ENCODE measurements at regions not wholly inside any gene's neighbourhood (a gene's known extent, or its start where the extent isn't known, plus 50 kb on each side); places are given as distances from the start of the nearest gene placed in this dataset.
"Not testable (repeated sequence)": the region's sequence is repeated elsewhere in the genome, so short reads cannot be mapped to it uniquely, and the experiment has no call there.

DNA sequence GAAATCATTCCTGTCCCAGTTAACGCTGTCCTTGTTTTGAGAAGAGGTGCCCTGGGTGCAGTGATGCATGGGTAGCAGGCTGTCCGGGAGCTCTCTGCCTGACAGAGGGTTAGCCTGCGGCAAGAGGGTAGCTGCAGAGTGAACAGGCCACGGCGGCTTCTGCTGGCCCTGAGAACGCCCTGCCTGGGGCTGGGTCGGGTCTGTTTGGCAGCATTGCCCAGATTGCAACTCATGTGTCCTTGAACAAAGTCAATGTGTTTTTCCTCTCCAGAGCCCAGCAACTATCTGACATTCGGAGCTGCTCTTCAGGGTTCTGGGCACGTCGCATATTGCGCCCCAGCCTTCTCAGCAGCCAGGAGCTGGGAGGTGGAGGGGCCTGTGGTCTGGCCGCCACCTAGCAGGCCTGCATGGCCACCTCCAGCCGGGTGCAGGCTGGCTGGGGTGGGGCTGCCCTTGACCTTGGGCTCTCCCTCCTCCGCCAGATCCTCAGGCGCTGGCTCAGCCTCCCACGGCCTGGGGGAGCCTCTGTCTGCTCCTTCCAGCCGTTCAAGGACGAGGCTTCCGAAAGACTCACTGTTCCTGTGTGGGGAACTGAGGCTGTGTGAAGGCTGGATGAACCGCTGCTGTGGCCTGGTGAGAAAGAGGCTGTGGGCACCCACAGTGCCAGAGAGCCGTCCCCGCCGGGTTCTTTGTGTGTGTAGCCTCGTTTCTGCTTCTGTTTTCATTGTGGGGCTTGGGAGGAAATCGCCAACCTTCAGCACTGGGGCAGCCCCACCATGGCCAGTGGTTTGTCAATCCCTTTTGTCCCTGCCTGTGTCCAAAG, 146.7 kb downstream of the NPIPB11 start:
- H3K4me3 ChIP-seq (replicated peaks; ENCODE audit: low read depth, low read length); H3K27me3 ChIP-seq (replicated peaks; ENCODE audit: control insufficient read depth, insufficient read depth, low read length); DNase-seq (ENCODE audit: extremely low read depth, insufficient read length); H3K36me3 ChIP-seq (ENCODE audit: control insufficient read depth, insufficient read depth, low read length): not testable (repeated sequence)

DNA sequence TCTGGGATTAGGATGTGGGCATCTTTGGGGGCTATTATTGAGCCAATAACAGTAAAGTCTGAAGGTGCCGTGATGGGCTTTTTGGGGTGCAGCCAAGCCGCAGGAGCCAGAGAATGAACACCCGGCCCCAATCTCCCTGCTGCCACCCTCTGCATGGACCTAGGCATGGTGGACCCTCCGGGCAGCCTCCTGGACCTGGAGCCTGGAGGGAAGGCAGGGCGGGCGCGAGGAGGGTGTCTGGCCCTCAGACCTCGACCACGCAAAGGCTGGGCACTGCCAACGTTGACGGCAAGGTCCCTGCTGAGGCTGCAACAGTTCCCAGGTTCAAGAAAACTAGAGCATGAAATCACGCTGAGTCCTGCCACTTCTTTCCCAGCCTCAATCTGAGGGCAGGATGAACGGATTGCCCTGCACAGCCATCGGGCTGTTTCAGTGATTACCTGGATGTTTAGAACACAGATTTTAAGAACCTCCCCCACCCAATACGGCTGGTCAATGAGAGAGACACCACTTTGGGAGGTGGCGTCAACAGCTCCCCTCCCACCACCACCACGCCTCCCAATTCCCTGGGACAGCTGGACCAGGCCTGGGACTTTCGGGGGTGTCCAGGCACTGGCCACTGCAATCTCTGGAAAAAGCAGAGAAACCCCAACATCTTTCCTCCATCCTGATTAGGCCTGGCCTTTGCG, 147.4 kb downstream of the NPIPB11 start:
- DNase-seq (ENCODE audit: extremely low read depth, insufficient read length); H3K27me3 ChIP-seq (replicated peaks; ENCODE audit: control insufficient read depth, insufficient read depth, low read length); H3K4me3 ChIP-seq (replicated peaks; ENCODE audit: low read depth, low read length); H3K36me3 ChIP-seq (ENCODE audit: control insufficient read depth, insufficient read depth, low read length): not testable (repeated sequence)

DNA sequence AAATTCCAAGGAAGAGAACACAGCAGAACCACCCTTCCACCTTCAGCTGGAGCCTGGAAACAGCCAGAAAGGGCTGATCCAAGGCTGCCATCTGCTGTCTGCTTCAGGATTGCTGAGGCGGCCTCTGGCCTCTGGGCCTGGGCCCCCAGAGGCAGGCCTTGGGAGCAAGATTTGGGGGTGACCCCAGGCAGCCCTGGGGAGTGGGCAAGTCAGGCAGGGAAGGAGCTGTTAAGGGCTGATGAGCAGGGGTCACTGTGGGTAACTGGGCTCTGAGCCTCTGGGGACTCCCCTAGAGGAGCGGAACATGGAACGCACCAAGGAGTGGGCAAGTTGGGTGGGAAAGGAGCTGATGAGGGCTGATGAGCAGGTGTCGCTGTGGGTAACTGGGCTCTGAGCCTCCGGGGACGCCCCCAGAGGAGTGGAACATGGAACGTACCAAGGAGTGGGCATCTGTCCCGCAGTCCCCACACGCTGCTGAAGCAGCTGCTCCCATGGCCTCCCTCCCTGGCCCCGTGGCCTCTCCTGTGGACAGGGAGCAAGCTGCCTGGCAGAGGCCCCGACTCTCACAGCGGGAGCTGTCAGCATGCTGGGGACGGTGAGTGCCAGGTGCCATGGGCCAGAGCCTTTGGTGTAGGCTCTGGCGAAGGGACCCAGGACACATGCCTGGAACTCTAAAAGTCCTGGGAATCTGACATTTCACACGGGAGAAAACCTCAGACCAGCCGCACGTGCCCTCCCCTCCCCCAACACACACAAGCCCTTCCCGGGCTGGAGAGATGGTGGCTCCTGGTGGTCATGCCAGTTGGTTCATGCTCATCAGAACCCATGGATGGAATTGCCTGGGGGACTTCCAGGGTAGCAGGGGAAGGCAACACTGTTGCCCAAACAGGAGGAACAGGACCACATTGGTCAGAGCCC, 148.8 kb downstream of the NPIPB11 start:
- not testable (repeated sequence) for H3K4me3 ChIP-seq (replicated peaks; ENCODE audit: low read depth, low read length); DNase-seq (ENCODE audit: extremely low read depth, insufficient read length); H3K27me3 ChIP-seq (replicated peaks; ENCODE audit: control insufficient read depth, insufficient read depth, low read length); H3K36me3 ChIP-seq (ENCODE audit: control insufficient read depth, insufficient read depth, low read length)

- no peaks in the 10 kb centered on the region for H3K27me3 ChIP-seq (replicated peaks; ENCODE audit: control insufficient read depth, insufficient read depth, low read length)
- DNase-seq (ENCODE audit: extremely low read depth, insufficient read length) = no peak
- TF ChIP-seq, protein P1, sequence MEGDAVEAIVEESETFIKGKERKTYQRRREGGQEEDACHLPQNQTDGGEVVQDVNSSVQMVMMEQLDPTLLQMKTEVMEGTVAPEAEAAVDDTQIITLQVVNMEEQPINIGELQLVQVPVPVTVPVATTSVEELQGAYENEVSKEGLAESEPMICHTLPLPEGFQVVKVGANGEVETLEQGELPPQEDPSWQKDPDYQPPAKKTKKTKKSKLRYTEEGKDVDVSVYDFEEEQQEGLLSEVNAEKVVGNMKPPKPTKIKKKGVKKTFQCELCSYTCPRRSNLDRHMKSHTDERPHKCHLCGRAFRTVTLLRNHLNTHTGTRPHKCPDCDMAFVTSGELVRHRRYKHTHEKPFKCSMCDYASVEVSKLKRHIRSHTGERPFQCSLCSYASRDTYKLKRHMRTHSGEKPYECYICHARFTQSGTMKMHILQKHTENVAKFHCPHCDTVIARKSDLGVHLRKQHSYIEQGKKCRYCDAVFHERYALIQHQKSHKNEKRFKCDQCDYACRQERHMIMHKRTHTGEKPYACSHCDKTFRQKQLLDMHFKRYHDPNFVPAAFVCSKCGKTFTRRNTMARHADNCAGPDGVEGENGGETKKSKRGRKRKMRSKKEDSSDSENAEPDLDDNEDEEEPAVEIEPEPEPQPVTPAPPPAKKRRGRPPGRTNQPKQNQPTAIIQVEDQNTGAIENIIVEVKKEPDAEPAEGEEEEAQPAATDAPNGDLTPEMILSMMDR (IDR thresholded peaks at IDR 0.05; ENCODE audit: insufficient read depth, low read length, poor library complexity, severe bottlenecking) = no peak
These were observed 150.0 kb downstream of the NPIPB11 start for GRCh38 chr16:29256501-29256981.

DNA sequence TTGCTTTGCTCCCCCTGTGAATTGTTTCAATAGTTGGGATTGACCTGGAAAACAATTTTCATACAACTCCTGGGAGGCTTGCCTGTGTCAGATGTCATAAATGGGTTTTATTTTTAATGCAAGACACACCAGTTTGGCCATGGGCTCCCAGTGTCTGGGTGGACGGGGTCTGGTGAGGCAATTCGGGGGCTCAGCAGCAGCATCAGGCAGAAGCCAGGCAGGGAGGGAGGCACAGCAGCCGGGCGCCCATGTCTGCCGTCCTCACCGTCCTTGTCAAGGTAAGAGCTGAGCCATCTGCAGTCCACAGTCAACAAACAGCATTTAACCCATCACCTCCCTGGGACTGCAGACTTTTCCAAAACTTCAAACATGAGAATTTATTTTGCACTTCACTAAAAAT, 150.6 kb downstream of the NPIPB11 start:
- not testable (repeated sequence) for H3K36me3 ChIP-seq (ENCODE audit: control insufficient read depth, insufficient read depth, low read length); H3K4me3 ChIP-seq (replicated peaks; ENCODE audit: low read depth, low read length); H3K27me3 ChIP-seq (replicated peaks; ENCODE audit: control insufficient read depth, insufficient read depth, low read length); DNase-seq (ENCODE audit: extremely low read depth, insufficient read length)

More at GRCh38 chr16:29256501-29256981, 150.0 kb downstream of the NPIPB11 start:
- Histone ChIP-seq H3K4me3 (replicated peaks; ENCODE audit: low read depth, low read length) (no peak overlapping the region), H3K36me3 (ENCODE audit: control insufficient read depth, insufficient read depth, low read length) (no peaks in the 10 kb centered on the region)

DNA sequence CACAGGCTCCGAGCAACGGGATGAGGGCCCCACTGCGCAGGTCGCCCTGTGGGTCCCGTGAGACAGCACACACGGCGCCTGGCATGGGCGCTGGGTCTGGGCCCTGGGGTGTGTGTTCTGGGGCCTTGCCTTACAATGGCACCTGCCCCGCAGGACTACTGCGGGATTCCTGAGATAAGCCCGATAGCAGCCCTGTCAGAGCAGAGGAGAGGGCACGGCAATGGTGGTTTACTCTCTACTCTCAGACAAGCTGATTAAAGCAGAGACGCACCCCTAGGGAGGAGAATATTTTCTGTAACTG, 151.1 kb downstream of the NPIPB11 start:
- H3K36me3 ChIP-seq (ENCODE audit: control insufficient read depth, insufficient read depth, low read length); H3K4me3 ChIP-seq (replicated peaks; ENCODE audit: low read depth, low read length); H3K27me3 ChIP-seq (replicated peaks; ENCODE audit: control insufficient read depth, insufficient read depth, low read length); DNase-seq (ENCODE audit: extremely low read depth, insufficient read length): not testable (repeated sequence)

DNA sequence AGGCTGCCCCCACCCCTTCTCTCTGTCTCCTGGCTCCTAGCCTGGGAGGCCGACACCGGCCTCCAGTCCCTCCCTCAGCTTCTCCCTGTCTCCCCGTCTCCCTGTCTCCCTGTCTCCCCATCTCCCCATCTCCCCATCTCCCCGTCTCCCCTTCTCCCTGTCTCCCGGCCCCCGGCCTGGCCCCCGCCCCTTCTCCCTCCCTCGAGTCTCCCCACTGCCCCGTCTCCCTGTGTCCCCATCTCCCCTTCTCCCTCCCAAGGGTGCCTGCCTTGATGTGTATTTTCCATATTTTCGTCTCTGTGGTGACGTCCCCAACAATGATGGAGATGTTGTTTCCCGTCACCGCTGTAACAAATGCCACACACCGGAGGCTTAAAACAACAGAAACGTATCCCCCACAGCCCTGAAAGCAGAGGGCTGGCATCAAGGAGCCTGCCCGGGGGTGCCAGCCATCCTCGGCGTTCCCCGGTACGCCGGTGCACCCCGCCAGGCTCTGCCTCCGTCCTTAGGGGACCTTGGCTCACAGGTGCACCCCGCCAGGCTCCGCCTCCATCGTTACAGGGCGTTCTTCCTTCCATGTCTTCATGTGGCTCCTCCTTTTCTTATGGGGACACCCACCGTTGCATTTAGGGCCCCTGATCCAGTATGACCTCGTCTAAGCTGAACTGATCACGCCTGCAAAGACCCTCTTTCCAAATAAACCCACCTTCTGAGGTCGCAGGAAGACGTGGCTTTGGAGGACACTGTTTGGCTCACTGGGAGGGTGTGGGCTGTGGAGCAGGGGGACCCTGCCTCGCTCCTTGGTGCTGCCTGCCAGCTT, 151.6 kb downstream of the NPIPB11 start:
- H3K4me3 ChIP-seq (replicated peaks; ENCODE audit: low read depth, low read length) = no peak overlapping the region
- no peak for DNase-seq (ENCODE audit: extremely low read depth, insufficient read length)
- no peaks in the 10 kb centered on the region for H3K27me3 ChIP-seq (replicated peaks; ENCODE audit: control insufficient read depth, insufficient read depth, low read length)
- TF ChIP-seq, protein P1 (IDR thresholded peaks at IDR 0.05; ENCODE audit: insufficient read depth, low read length, poor library complexity, severe bottlenecking) = no peak
- no peaks in the 10 kb centered on the region for H3K36me3 ChIP-seq (ENCODE audit: control insufficient read depth, insufficient read depth, low read length)

DNA sequence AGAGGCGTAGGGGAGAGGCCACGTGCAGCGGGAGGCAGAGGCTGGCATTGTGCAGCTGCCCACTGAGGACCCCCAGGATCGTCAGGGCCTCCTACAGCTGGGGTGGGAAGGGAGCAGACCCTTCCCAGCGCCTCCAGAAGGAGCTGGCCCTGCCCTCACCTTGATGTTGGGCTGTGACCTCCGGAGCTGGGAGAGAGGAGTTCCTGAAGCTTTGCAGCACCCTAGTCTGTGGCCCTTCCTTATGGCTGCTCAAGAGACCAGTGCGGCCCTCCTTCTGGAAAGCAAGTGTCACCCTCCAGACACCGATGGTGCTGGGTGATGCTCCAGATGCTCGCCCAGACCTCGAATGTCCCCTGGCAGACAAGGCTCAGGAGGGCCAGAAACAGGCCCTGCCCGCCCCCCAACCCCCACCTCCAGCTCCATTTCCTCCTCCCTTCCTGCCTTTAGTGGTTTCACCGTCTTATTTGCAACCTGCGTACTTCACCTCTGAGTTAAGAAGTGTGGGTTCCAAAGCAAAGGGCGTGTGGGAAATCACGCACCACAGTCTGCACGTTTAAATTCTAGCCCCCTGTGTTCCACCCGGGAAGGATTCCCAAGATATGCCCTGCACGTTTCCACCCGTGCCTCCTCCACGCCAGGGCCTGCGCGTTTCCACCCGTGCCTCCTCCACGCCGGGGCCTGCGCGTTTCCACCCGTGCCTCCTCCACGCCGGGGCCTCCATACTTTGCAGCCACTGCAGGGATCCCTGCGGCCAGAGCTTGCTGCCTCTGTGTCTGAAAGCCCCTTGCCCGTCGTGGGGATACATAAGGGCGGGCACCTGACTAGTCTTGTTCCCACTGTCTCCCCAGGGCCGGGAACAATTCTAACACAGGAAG, 152.6 kb downstream of the NPIPB11 start:
- DNase-seq (ENCODE audit: extremely low read depth, insufficient read length); H3K27me3 ChIP-seq (replicated peaks; ENCODE audit: control insufficient read depth, insufficient read depth, low read length); H3K4me3 ChIP-seq (replicated peaks; ENCODE audit: low read depth, low read length); H3K36me3 ChIP-seq (ENCODE audit: control insufficient read depth, insufficient read depth, low read length): not testable (repeated sequence)

GRCh38 chr16:29253066-29253590, 153.4 kb downstream of the NPIPB11 start:
- H3K27me3 ChIP-seq (replicated peaks; ENCODE audit: control insufficient read depth, insufficient read depth, low read length); H3K36me3 ChIP-seq (ENCODE audit: control insufficient read depth, insufficient read depth, low read length); H3K4me3 ChIP-seq (replicated peaks; ENCODE audit: low read depth, low read length); DNase-seq (ENCODE audit: extremely low read depth, insufficient read length): not testable (repeated sequence)

- DNase-seq (ENCODE audit: extremely low read depth, insufficient read length); H3K27me3 ChIP-seq (replicated peaks; ENCODE audit: control insufficient read depth, insufficient read depth, low read length): not testable (repeated sequence)
These were observed 154.2 kb downstream of the NPIPB11 start for GRCh38 chr16:29252311-29252710.

More at GRCh38 chr16:29252311-29252710, 154.2 kb downstream of the NPIPB11 start:
- not testable (repeated sequence) for H3K36me3 ChIP-seq (ENCODE audit: control insufficient read depth, insufficient read depth, low read length); H3K4me3 ChIP-seq (replicated peaks; ENCODE audit: low read depth, low read length)
